HCT116 (cell line): ENCODE measurements at regions not wholly inside any gene's neighbourhood (a gene's known extent, or its start where the extent isn't known, plus 50 kb on each side); places are given as distances from the start of the nearest gene placed in this dataset.

Experiments used
- ATAC-seq: fragments of 200-7000 bp; cut with Tn5 transposase; 2 replicates; pipeline ENCODE4 v1.9.1; 2020; ENCODE audit warnings: mild to moderate bottlenecking, moderate library complexity
- BruUV-seq: library from RNA; stranded (reverse); fragments of 400-500 nt; replicated peaks from 2 replicates; lab custom pipeline; 2021; lab: Mats Ljungman, UMichigan
- CTCF ChIA-PET: fragments of 300-600 bp; sonication (Branson Sonifier 250); formaldehyde crosslinking; loops from one replicate; lab custom pipeline; 2021; ENCODE audit warnings: antibody characterized with exemption; lab: Charles Lee
- POLR2A ChIA-PET: fragments of 300-600, 350-600 bp; sonication (Branson Sonifier 250); formaldehyde crosslinking; loops from one replicate; lab custom pipeline; 2021; ENCODE audit warnings: antibody characterized with exemption; lab: Charles Lee
- RAD21 ChIA-PET, 2 experiments: fragments of 300-600 bp; sonication (Branson Sonifier 250); formaldehyde crosslinking; loops; one replicate each; lab custom pipeline; 2023; ENCODE audit warnings: low total read pairs in 2 of 2; ENCODE audit not compliant: uncharacterized antibody in 2 of 2, unreplicated experiment in 2 of 2, low non-redundant PET in 1 of 2; lab: Charles Lee
- DNase-seq: peaks from one replicate; pipeline ENCODE4 v3.0.0-alpha.2; 2010; ENCODE audit warnings: low read depth, low spot score
- H2AFZ ChIP-seq: fragments of 200-600 bp; shearing (Covaris generic), sonication (generic); 2 replicates; pipeline ENCODE4 v1.6.1; 2017; ENCODE audit warnings: low read depth, mixed run types, mixed read lengths, antibody characterized with exemption, low read length; ENCODE audit not compliant: poor library complexity, severe bottlenecking
- H3K27ac ChIP-seq: 2 replicates; pipeline ENCODE4 v1.5.1; 2012; ENCODE audit warnings: low read depth, low read length
- H3K27me3 ChIP-seq: fragments of 200-600 bp; sonication (generic); 2 replicates; pipeline ENCODE4 v1.6.1; 2016; ENCODE audit warnings: mixed run types, low read length, mixed read lengths; ENCODE audit not compliant: insufficient read depth
- H3K36me3 ChIP-seq, 2 experiments: fragments of 200-500 bp in 1 of 2; fragments of 200-600 bp in 1 of 2; sonication (Bioruptor generic) in 1 of 2; sonication (generic) in 1 of 2; 2 replicates each; pipeline versions ENCODE4 v1.5.1 to v1.6.1; 2014 to 2016; ENCODE audit warnings: low read length in 2 of 2, inconsistent platforms in 1 of 2, mixed read lengths in 1 of 2, mixed run types in 1 of 2; ENCODE audit not compliant: insufficient read depth in 2 of 2, control insufficient read depth in 1 of 2
- H3K4me1 ChIP-seq, 2 experiments: fragments of 200-600 bp in 1 of 2; sonication (generic) in 1 of 2; 2 replicates each; pipeline versions ENCODE4 v1.5.1 to v1.6.1; 2012 to 2017; ENCODE audit warnings: low read length in 2 of 2, inconsistent platforms in 1 of 2, mild to moderate bottlenecking in 1 of 2, mixed read lengths in 1 of 2, mixed run types in 1 of 2, moderate library complexity in 1 of 2; ENCODE audit not compliant: insufficient read depth in 2 of 2, control insufficient read depth in 1 of 2
- H3K4me2 ChIP-seq: fragments of 200-600 bp; sonication (generic); 2 replicates; pipeline ENCODE4 v1.6.1; 2017; ENCODE audit warnings: mixed run types, low read length, mixed read lengths
- H3K4me3 ChIP-seq, 2 experiments: fragments of 200-600 bp in 1 of 2; sonication (generic) in 1 of 2; replicated peaks in 1 of 2; 2 replicates each; pipeline ENCODE4 v1.5.1; 2011 to 2016; ENCODE audit warnings: low read length in 2 of 2, control low read depth in 1 of 2, low read depth in 1 of 2, mild to moderate bottlenecking in 1 of 2, mixed read lengths in 1 of 2, mixed run types in 1 of 2
- H3K79me2 ChIP-seq: fragments of 200-600 bp; sonication (generic); 2 replicates; pipeline ENCODE4 v1.6.1; 2017; ENCODE audit warnings: mild to moderate bottlenecking, mixed run types, low read length, moderate library complexity, mixed read lengths; ENCODE audit not compliant: insufficient read depth
- H3K9ac ChIP-seq: fragments of 200-600 bp; sonication (generic); 2 replicates; pipeline ENCODE4 v1.6.1; 2016; ENCODE audit warnings: low read length, mixed read lengths
- H3K9me2 ChIP-seq: fragments of 200-600 bp; sonication (generic), shearing (Covaris generic); 2 replicates; pipeline ENCODE4 v1.6.1; 2017; ENCODE audit warnings: mixed run types, mild to moderate bottlenecking, moderate library complexity; ENCODE audit not compliant: insufficient read depth
- H3K9me3 ChIP-seq, 2 experiments: fragments of 200-500 bp in 1 of 2; fragments of 200-600 bp in 1 of 2; sonication (Bioruptor generic) in 1 of 2; sonication (generic) in 1 of 2; 2 replicates each; pipeline ENCODE4 v1.6.1; 2014 to 2017; ENCODE audit warnings: low read length in 2 of 2, mixed read lengths in 2 of 2, inconsistent platforms in 1 of 2, low read depth in 1 of 2, mild to moderate bottlenecking in 1 of 2, mixed run types in 1 of 2, moderate library complexity in 1 of 2; ENCODE audit not compliant: control insufficient read depth in 1 of 2, insufficient read depth in 1 of 2
- H4K20me1 ChIP-seq: fragments of 200-600 bp; sonication (generic), shearing (Covaris generic); 2 replicates; pipeline ENCODE4 v1.6.1; 2017; ENCODE audit warnings: mixed run types, mild to moderate bottlenecking, moderate library complexity; ENCODE audit not compliant: insufficient read depth
- CBX3 ChIP-seq: IDR thresholded peaks from 2 replicates; pipeline ENCODE4 v1.6.1; 2012; ENCODE audit warnings: low read depth
- EZH2phosphoT487 ChIP-seq: fragments of 200-600 bp; IDR thresholded peaks from 2 replicates; pipeline ENCODE4 v1.6.1; 2018; ENCODE audit warnings: antibody characterized with exemption, borderline replicate concordance
- JUND ChIP-seq: IDR thresholded peaks from 2 replicates; pipeline ENCODE4 v1.6.1; 2012
- POLR2A ChIP-seq: IDR thresholded peaks from 2 replicates; pipeline ENCODE4 v1.7.0; 2011; ENCODE audit warnings: borderline replicate concordance; ENCODE audit not compliant: insufficient read depth, insufficient read length; ENCODE audit errors: extremely low read depth
- SIN3A ChIP-seq: IDR thresholded peaks from 2 replicates; pipeline ENCODE4 v1.6.1; 2012; ENCODE audit warnings: low read depth
- intact Hi-C: fragments of 100-400 bp; cut with micrococcal nuclease; formaldehyde crosslinking; loops from 2 replicates; pipeline ENCODE4 v1.10.0; 2022

DNA sequence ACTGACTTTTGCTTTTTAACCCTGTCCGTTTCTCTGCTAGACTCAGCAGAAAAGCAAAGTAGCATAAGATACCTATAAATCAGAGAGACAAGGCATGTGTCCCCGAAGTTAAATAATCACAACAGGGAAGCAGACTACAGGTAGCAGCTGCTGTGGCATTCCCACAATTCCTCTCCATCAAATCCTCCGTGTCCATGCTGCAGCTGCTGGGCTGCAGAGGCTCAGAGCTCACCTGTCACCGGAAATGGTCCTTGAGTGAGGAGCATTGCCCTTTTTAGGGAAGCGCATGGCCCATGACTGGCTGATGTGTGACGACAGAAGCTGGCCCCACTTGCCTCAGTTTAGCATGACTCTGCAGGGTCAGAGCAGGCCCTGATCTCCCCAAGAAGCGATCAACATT is 125.0 kb downstream of the MSX2 start:
- ChIA-PET POLR2A (no interaction called here), CTCF (no interaction called here), RAD21 (no interaction called here)
- Histone ChIP-seq H3K9me3 (no peaks in the 10 kb centered on the region), H3K9me2 (no peaks in the 10 kb centered on the region), H4K20me1 (no peaks in the 10 kb centered on the region), H3K27me3 (0 out of 2 replicates have a peak, but pooled peaks cover 7% of the 10 kb centered on the region), H3K79me2 (no peaks in the 10 kb centered on the region), H3K4me1 (no peaks in the 10 kb centered on the region), H2AFZ (no peak overlapping the region), H3K9ac (no peak overlapping the region), H3K27ac (no peak overlapping the region), H3K36me3 (no peaks in the 10 kb centered on the region), H3K4me3 (no peak overlapping the region), H3K4me2 (no peak overlapping the region)
- no peak for TF ChIP-seq JUND
- TF ChIP-seq EZH2phosphoT487 = no peak
- ATAC-seq (no peak), DNase-seq (no peak)
- no TSS peak for BruUV-seq
- intact Hi-C loops = no loop called here

DNA sequence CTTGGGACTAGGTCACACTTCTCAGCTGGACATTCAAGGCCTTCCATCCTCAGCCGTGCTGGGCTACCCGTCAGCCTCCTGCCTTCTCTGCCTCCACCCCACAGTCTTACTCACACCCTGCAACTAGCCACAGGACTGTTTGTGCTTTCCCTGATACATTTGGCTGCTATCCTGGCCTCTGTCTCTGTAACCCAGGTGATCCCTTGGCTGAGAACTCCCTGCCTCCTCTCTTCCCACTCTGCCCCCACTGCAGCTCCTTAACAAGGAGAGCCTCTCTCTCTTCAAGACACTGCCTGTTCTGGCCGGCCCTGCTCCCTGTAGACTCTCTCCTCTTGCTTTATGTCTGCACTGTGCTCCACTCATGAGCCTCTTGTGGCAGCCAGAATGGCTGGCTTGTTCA is 120.6 kb downstream of the MSX2 start:
- intact Hi-C loops = no loop called here
- BruUV-seq = no TSS peak
- ChIA-PET RAD21 (no interaction called here), CTCF (no interaction called here), POLR2A (no interaction called here)
- Histone ChIP-seq H3K79me2 (no peaks in the 10 kb centered on the region), H3K9ac (no peak overlapping the region), H3K9me2 (no peaks in the 10 kb centered on the region), H2AFZ (no peak overlapping the region), H4K20me1 (no peaks in the 10 kb centered on the region), H3K9me3 (no peaks in the 10 kb centered on the region), H3K4me2 (no peak overlapping the region), H3K36me3 (no peaks in the 10 kb centered on the region), H3K27me3 (peaks cover 9% of the 10 kb centered on the region; the same call in 1 of the 2 replicates), H3K4me1 (no peaks in the 10 kb centered on the region), H3K4me3 (no peak overlapping the region), H3K27ac (no peak overlapping the region)
- no peak for ATAC-seq
- DNase-seq = no peak
- TF ChIP-seq POLR2A = no peak
- TF ChIP-seq CBX3 = no peak
- TF ChIP-seq SIN3A = no peak
